Neural cell (in vitro differentiated cells): ENCODE measurements at regions not wholly inside any gene's neighbourhood (a gene's known extent, or its start where the extent isn't known, plus 50 kb on each side); places are given as distances from the start of the nearest gene placed in this dataset.

Experiments
- H2AFZ ChIP-seq: fragments of 200-600, 300-800 bp; sonication (generic), shearing (Covaris generic); 2 replicates; pipeline ENCODE4 v1.6.0; 2014; ENCODE audit warnings: low read depth, mild to moderate bottlenecking, antibody characterized with exemption, low read length, moderate library complexity
- H3F3A ChIP-seq: fragments of 200-600 bp; shearing (Covaris generic); 2 replicates; pipeline ENCODE4 v1.6.1; 2016; ENCODE audit warnings: mild to moderate bottlenecking, moderate library complexity, mixed read lengths, antibody characterized with exemption, low read length; ENCODE audit not compliant: insufficient read depth, poor library complexity, severe bottlenecking
- H3K27ac ChIP-seq: fragments of 200-600, 300-800 bp; sonication (generic), shearing (Covaris generic); 2 replicates; pipeline ENCODE4 v1.5.1; 2014; ENCODE audit warnings: mild to moderate bottlenecking, low read length, moderate library complexity
- H3K27me3 ChIP-seq: fragments of 300-800, 200-600 bp; sonication (generic), shearing (Covaris generic); 2 replicates; pipeline ENCODE4 v1.6.0; 2014; ENCODE audit warnings: mild to moderate bottlenecking, low read depth, low read length, moderate library complexity; ENCODE audit not compliant: insufficient read depth
- H3K36me3 ChIP-seq: fragments of 300-800, 200-600 bp; sonication (generic), shearing (Covaris generic); 2 replicates; pipeline ENCODE4 v1.5.1; 2014; ENCODE audit warnings: mild to moderate bottlenecking, antibody characterized with exemption, low read length, moderate library complexity; ENCODE audit not compliant: insufficient read depth
- H3K4me2 ChIP-seq: fragments of 300-800, 200-600 bp; sonication (generic), shearing (Covaris generic); 2 replicates; pipeline ENCODE4 v1.6.0; 2014; ENCODE audit warnings: mild to moderate bottlenecking, low read length
- H3K4me3 ChIP-seq: fragments of 300-800, 200-600 bp; sonication (generic), shearing (Covaris generic); 2 replicates; pipeline ENCODE4 v1.5.1; 2014; ENCODE audit warnings: mild to moderate bottlenecking, low read length, moderate library complexity
- H3K79me2 ChIP-seq: fragments of 200-600 bp; shearing (Covaris generic); replicated peaks from 2 replicates; pipeline ENCODE4 v1.6.0; 2014; ENCODE audit warnings: mild to moderate bottlenecking, low read length, moderate library complexity; ENCODE audit not compliant: insufficient read depth
- H3K9ac ChIP-seq: fragments of 300-800, 200-600 bp; sonication (generic), shearing (Covaris generic); 2 replicates; pipeline ENCODE4 v1.6.1; 2016; ENCODE audit warnings: mild to moderate bottlenecking, low read length, mixed read lengths
- H3K9me2 ChIP-seq: fragments of 200-600 bp; shearing (Covaris generic); 2 replicates; pipeline ENCODE4 v1.6.1; 2016; ENCODE audit warnings: mild to moderate bottlenecking, low read length, mixed read lengths; ENCODE audit not compliant: insufficient read depth
- H3K9me3 ChIP-seq: fragments of 200-600, 300-800 bp; sonication (generic), shearing (Covaris generic); 2 replicates; pipeline ENCODE4 v1.6.1; 2016; ENCODE audit warnings: mild to moderate bottlenecking, mixed run types, low read length, moderate library complexity, mixed read lengths
- H4K20me1 ChIP-seq: fragments of 200-600 bp; shearing (Covaris generic); 2 replicates; pipeline ENCODE4 v1.6.1; 2016; ENCODE audit warnings: mild to moderate bottlenecking, mixed run types; ENCODE audit not compliant: insufficient read depth
- CTCF ChIP-seq: fragments of 450-650 bp; IDR thresholded peaks from 2 replicates; pipeline ENCODE4 v1.5.1; 2014; ENCODE audit warnings: antibody characterized with exemption, mild to moderate bottlenecking, moderate library complexity; ENCODE audit not compliant: poor library complexity, severe bottlenecking
- EP300 ChIP-seq: fragments of 450-650 bp; conservative IDR thresholded peaks from 2 replicates; pipeline ENCODE4 v1.6.1; 2014; ENCODE audit warnings: antibody characterized with exemption, mild to moderate bottlenecking, moderate library complexity; ENCODE audit not compliant: poor library complexity, severe bottlenecking
- EZH2 ChIP-seq: fragments of 200-600, 300-800 bp; shearing (Covaris generic), sonication (generic); IDR thresholded peaks from 2 replicates; pipeline ENCODE4 v1.6.1; 2014; ENCODE audit warnings: antibody characterized with exemption, low read length, borderline replicate concordance, mild to moderate bottlenecking; ENCODE audit not compliant: insufficient read depth, poor library complexity, severe bottlenecking
- MXI1 ChIP-seq: fragments of 450-650 bp; conservative IDR thresholded peaks from 2 replicates; pipeline ENCODE4 v1.6.1; 2014; ENCODE audit warnings: antibody characterized with exemption, mild to moderate bottlenecking; ENCODE audit not compliant: poor library complexity, severe bottlenecking
- POLR2AphosphoS5 ChIP-seq: IDR thresholded peaks from 2 replicates; pipeline ENCODE4 v1.6.1; 2012
- RAD21 ChIP-seq: fragments of 450-650 bp; conservative IDR thresholded peaks from 2 replicates; pipeline ENCODE4 v1.6.1; 2014; ENCODE audit warnings: antibody characterized with exemption, mild to moderate bottlenecking, moderate library complexity
- REST ChIP-seq: IDR thresholded peaks from 2 replicates; pipeline ENCODE4 v1.6.1; 2012; ENCODE audit warnings: borderline replicate concordance
- SMC3 ChIP-seq: fragments of 450-650 bp; conservative IDR thresholded peaks from 2 replicates; pipeline ENCODE4 v1.6.1; 2014; ENCODE audit warnings: antibody characterized with exemption, mild to moderate bottlenecking, moderate library complexity; ENCODE audit not compliant: poor library complexity
- TAF1 ChIP-seq: IDR thresholded peaks from 2 replicates; pipeline ENCODE4 v1.6.1; 2012; ENCODE audit warnings: low read depth

- no peaks in the 10 kb centered on the region for H3K79me2 ChIP-seq
- no peak for TF ChIP-seq RAD21
- no peak for TF ChIP-seq EZH2
- TF ChIP-seq POLR2AphosphoS5 = no peak
- TF ChIP-seq TAF1 = no peak
- no peak for TF ChIP-seq SMC3
- TF ChIP-seq EP300 = no peak
- no peak for TF ChIP-seq CTCF
- no peak for TF ChIP-seq MXI1
- TF ChIP-seq REST = no peak
- no peak overlapping the region for H3K27ac ChIP-seq
- H3K27me3 ChIP-seq = no peaks in the 10 kb centered on the region
- H3K4me3 ChIP-seq = no peak overlapping the region
- H2AFZ ChIP-seq = no peak overlapping the region
- H3K9ac ChIP-seq = no peak overlapping the region
- no peaks in the 10 kb centered on the region for H3K9me3 ChIP-seq
- H3K9me2 ChIP-seq = no peaks in the 10 kb centered on the region
- no peaks in the 10 kb centered on the region for H3F3A ChIP-seq
- no peaks in the 10 kb centered on the region for H4K20me1 ChIP-seq
- H3K4me2 ChIP-seq = no peak overlapping the region
- no peaks in the 10 kb centered on the region for H3K36me3 ChIP-seq
Observed at GRCh38 chr5:28743716-28744110, 1705.3 kb upstream of the CDH9 start.

GRCh38 chr5:28743025-28743715 is 1704.8 kb upstream of the CDH9 start:
- Histone ChIP-seq H3K27me3 (no peaks in the 10 kb centered on the region), H2AFZ (no peak overlapping the region), H3K4me2 (no peak overlapping the region)

More at GRCh38 chr5:28743025-28743715, 1704.8 kb upstream of the CDH9 start:
- Histone ChIP-seq H3K4me3 (no peak overlapping the region), H4K20me1 (no peaks in the 10 kb centered on the region), H3K9me3 (no peaks in the 10 kb centered on the region), H3K36me3 (no peaks in the 10 kb centered on the region), H3K27ac (no peak overlapping the region), H3K79me2 (no peaks in the 10 kb centered on the region), H3K9ac (no peak overlapping the region), H3F3A (no peaks in the 10 kb centered on the region), H3K9me2 (no peaks in the 10 kb centered on the region)
- TF ChIP-seq SMC3 (no peak), MXI1 (no peak), EZH2 (no peak), TAF1 (no peak), CTCF (no peak), EP300 (no peak), POLR2AphosphoS5 (no peak), RAD21 (no peak), REST (no peak)
